Fibroblast of skin of abdomen (primary cell): ENCODE measurements at regions not wholly inside any gene's neighbourhood (a gene's known extent, or its start where the extent isn't known, plus 50 kb on each side); places are given as distances from the start of the nearest gene placed in this dataset.

ENCODE experiments used
- DNase-seq: peaks from one replicate; pipeline ENCODE4 v3.0.0-alpha.2; 2013

DNA sequence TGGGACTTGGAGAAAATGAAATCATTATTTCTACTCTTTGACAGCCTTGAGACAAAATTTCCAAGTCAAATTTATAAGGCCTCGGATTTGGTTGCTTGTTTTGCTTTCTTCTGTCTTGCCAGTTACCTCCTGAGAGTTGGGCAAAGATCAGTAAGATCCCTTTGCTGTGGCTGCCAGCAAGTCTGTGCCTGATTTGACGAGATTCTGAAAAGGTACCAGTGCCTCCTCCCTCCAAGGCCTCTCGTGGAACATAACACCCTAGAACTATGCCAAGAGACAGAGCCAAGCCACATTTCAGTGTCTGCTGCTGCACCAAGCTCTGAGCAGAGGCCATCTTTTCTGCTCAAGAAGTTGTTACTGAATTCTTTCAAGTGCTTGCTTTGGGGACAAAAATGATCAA is 61.0 kb downstream of the GTPBP8 start:
- DNase-seq = no peak

DNA sequence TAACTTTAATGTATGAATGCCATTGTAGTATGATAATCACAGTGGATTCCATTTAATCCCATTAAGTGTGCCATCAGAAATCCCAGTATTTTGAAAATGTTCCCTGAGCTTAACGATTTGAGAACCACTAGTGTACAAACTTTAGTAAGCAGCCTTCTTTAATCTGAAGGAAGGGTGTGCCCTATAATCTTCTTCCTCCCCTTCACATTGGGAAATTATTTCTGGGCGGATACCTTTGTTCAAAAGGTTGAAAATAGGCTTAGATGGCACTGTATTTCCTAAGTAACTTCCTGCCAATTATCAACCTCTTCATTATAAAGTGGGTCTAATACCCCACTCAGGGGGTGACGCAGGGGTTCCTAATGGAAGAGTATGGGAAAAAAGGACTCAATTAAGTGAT is 62.4 kb downstream of the GTPBP8 start:
- no peak for DNase-seq

GRCh38 chr3:113054552-113054951 is 63.8 kb downstream of the GTPBP8 start:
- DNase-seq = peak; percentile 67

- DNase-seq = no peak
Observed at GRCh38 chr3:113055201-113055600, 64.4 kb downstream of the GTPBP8 start.

DNA sequence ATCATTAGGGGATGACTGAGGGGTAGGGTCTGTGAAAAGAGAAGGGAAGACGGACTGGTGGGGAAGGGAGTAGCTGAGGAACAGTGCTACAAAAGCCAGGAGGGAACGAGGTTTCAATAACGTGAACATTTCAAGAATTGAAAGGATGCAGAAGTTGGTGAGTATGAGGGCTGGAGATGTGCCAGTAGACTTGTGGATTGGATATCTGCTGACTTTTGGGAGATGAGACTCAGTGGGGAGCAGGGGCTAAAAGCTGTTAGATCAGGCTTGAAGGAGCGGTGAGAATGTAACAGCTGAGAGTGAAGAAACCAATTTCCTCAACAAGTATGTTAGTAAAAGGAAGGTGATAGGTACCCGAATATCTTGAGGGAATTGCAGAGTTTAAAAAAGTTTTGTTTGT is 65.2 kb downstream of the GTPBP8 start:
- peak; percentile 41 for DNase-seq

- no peak for DNase-seq
Observed at GRCh38 chr3:113057117-113057516, 66.3 kb downstream of the GTPBP8 start.

GRCh38 chr3:113058188-113058587 is 67.4 kb downstream of the GTPBP8 start:
- DNase-seq = no peak

DNA sequence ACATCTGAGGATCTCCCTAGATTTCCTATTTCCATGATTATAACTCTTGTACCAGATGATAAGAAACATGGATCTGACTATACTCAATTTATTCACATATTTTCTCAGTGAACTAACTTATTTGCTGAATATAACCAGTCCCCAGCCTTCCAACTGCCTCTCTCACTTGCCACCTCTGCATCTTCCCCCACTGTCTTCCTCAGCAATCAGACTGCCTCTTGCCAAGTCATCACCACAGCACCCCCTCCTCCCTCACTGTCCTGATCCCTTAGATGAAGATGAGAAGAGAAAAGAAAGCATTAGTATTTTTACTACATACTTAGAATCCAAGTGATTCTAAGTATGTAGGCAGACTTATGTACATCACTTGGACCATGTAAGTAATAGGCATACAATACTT is 71.9 kb downstream of the GTPBP8 start:
- no peak for DNase-seq

DNA sequence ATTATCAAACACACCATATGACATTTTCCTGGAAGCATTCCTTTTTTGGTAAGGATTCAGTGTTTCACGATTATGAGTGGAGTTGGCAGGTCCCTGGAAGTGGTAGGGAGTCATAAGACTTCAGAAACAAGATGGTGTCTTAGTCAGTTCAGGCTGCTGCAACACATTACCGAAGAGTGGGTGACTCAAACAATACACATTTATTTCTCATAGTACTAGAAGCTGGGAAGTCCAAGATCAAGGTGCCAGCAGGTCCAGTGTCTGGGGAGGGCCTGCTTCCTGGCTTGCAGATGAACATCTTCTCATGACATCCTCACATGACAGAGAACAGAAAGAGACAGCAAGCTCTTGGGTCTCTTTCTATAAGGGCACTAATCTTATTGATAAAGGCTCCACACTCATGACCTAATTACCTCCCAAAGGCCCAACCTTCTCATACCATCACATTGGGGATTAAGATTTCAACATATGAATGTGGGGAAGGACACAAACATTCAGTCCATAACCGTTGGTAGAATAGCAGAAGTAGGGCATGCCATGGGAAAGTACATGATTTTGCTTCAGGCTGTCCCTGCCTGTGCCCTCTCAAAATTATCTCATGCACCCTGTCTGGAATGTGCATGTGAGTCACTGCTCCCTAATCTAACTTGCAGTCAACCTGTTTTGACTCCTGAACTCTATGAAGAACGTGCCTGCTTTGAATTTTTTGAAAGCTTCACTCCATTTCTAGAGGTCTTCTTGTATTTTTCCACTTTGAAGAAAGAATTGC is 72.5 kb downstream of the GTPBP8 start:
- no peak for DNase-seq

GRCh38 chr3:113064183-113064582 is 73.4 kb downstream of the GTPBP8 start:
- DNase-seq = no peak

DNA sequence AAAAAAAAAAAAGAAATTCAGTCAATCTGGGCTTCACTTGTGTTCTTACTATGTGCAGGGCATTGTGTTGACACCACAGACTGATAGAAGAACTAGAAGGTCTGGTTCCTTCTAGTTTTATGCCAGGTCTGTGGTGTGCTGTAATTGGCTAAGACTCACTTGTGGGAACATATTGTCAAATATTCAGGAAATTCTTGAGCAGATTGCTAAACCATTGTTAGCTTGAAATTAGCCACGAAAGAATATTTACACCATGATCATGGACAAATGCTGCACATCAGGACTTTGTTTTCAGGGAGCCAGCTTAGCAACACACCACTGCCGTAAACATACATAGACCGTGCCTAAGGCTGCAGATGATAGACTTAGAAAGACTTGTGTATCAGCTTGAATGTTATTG is 74.6 kb downstream of the GTPBP8 start:
- DNase-seq = no peak

GRCh38 chr3:113070072-113070640 is 79.4 kb downstream of the GTPBP8 start:
- DNase-seq = peak; percentile 84

GRCh38 chr3:113070681-113071113 is 79.9 kb downstream of the GTPBP8 start:
- peak; percentile 76 for DNase-seq

DNA sequence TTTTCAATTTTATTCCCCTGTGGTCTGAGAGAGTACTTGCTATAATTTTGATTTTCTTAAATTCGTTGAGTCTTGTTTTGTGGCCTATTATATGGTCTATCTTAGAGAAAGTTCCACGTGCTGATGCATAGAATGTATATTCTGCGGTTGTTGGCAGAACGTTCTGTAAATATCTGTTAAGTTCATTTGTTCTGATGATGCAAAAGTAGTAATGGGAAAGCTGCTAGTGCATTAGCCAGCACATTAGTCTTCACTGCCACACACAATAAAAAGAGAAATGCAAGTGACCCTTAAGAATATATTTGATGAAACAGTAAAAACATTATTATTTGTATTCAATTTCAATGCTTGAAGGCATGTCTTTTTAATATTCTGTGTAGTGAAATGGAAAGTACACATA is 84.8 kb downstream of the GTPBP8 start:
- DNase-seq = no peak

- no peak for DNase-seq
Observed at GRCh38 chr3:113079218-113079961, 88.6 kb downstream of the GTPBP8 start.

- peak; percentile 98 for DNase-seq
Observed at GRCh38 chr3:113084777-113085176, 94.0 kb downstream of the GTPBP8 start.

GRCh38 chr3:113086560-113087461 is 96.0 kb downstream of the GTPBP8 start:
- DNase-seq = peak; percentile 73

GRCh38 chr3:113088616-113089015 is 97.8 kb downstream of the GTPBP8 start:
- DNase-seq = no peak

DNA sequence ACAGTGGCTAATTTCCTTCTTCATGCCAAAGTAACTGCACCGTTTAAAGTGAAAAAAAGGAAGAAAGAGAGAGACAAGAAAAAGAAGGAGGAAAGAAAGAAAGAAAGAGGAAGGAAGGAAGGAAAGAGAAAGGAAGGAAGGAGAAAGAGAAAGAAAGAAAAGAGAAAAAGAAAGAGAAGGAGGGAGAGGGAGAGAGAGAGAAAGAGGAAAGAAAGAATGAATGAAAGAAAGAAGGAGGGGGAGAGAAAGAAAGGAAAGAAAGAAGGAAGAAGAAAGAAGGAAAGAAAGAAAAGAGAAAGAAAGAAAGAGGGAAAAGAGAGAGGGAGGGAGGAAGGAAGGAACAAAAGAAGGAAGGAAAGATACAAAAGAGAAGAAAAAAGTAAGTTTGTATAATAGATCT is 100.6 kb downstream of the GTPBP8 start:
- DNase-seq = no peak

GRCh38 chr3:113092746-113093145 is 102.0 kb downstream of the GTPBP8 start:
- DNase-seq = no peak

DNA sequence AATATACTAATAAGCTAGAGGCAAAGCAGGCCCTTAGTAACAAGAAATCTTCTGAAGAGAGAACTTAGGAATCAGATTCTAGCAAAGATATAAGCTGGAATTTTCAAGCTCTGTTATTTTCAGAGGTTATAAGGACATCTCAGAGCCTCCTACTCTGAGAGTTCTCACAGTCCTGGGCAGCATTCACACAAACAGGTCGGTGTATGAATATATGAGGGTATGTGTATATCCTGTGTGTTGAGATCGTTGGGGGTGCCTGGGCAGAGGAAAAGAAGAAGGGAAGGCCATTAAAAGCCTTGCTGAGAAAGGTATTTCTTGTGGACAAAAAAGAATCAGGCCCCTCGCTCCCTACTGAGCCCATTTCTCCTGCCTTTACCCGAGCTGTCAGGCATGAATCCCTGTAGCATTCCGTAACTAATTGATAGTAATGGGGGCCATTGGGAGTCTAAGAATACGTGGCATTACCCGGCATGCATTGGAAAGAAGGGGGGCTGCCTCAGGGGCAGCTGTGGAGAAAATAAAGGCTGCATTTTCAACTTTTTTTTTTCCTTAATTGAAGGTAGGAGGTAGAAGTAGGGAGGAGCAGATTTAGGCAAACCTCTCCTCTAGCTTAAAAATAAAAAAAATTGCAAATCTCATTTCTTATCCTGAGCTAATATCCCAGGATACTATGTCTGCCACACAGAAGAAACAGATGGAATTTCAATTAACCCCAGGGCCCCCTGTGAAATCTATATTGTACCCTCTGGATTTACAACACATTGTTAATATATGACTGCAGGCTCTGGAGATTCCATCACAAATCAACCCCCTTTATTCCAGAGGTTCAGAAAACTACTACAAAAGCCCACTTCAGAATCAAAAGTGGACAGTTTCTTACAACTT is 103.8 kb downstream of the GTPBP8 start:
- no peak for DNase-seq
